ENCODE measurements at regions not wholly inside any gene's neighbourhood (a gene's known extent, or its start where the extent isn't known, plus 50 kb on each side); places are given as distances from the start of the nearest gene placed in this dataset.

DNA sequence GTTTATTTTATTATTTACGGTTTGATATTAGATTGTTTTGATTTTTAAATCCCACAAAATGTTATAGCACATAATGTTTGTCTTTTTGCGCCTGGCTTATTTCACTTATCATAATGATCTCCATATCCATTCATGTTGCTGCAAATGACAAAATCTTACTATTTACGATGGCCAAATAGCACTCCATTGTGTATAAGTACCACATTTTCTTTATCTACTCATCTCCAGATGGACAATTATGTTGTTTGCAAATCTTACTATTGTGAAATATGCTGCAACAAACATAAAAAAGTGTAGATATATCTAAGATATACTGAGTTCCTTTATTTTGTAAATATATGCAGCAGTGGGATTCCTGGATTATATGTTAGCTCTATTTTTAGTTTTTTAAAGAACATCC is 1568.3 kb downstream of the AMY1C start:
- TF ChIP-seq, protein P1, sequence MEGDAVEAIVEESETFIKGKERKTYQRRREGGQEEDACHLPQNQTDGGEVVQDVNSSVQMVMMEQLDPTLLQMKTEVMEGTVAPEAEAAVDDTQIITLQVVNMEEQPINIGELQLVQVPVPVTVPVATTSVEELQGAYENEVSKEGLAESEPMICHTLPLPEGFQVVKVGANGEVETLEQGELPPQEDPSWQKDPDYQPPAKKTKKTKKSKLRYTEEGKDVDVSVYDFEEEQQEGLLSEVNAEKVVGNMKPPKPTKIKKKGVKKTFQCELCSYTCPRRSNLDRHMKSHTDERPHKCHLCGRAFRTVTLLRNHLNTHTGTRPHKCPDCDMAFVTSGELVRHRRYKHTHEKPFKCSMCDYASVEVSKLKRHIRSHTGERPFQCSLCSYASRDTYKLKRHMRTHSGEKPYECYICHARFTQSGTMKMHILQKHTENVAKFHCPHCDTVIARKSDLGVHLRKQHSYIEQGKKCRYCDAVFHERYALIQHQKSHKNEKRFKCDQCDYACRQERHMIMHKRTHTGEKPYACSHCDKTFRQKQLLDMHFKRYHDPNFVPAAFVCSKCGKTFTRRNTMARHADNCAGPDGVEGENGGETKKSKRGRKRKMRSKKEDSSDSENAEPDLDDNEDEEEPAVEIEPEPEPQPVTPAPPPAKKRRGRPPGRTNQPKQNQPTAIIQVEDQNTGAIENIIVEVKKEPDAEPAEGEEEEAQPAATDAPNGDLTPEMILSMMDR (IDR thresholded peaks at IDR 0.05) = no peak
- TF ChIP-seq EP300 (IDR thresholded peaks at IDR 0.05) = no peak
